IPS-18c (cell line): ENCODE measurements at regions not wholly inside any gene's neighbourhood (a gene's known extent, or its start where the extent isn't known, plus 50 kb on each side); places are given as distances from the start of the nearest gene placed in this dataset.
"Not testable (repeated sequence)": the region's sequence is repeated elsewhere in the genome, so short reads cannot be mapped to it uniquely, and the experiment has no call there.

Experiments used
- H3K4me3 ChIP-seq: 2 replicates; pipeline ENCODE4 v1.7.0; 2013; ENCODE audit warnings: low read depth, mild to moderate bottlenecking, low read length, moderate library complexity; ENCODE audit not compliant: insufficient read depth
- H3K9me3 ChIP-seq: one replicate; pipeline ENCODE4 v1.6.1; 2013; ENCODE audit warnings: mild to moderate bottlenecking, low read length, moderate library complexity; ENCODE audit not compliant: control insufficient read depth, insufficient read depth

- Histone ChIP-seq H3K4me3 (no peak overlapping the region), H3K9me3 (no peaks in the 10 kb centered on the region)
Measured at GRCh38 chr13:58667096-58667495, 1035.6 kb downstream of the PCDH17 start.

GRCh38 chr13:58680115-58680514 lies 1048.6 kb downstream of the PCDH17 start:
- H3K4me3 ChIP-seq = no peak overlapping the region
- H3K9me3 ChIP-seq = no peaks in the 10 kb centered on the region

GRCh38 chr13:58682616-58683015 lies 1051.1 kb downstream of the PCDH17 start:
- Histone ChIP-seq H3K9me3 (no peaks in the 10 kb centered on the region), H3K4me3 (no peak overlapping the region)

- no peaks in the 10 kb centered on the region for H3K9me3 ChIP-seq
- no peak overlapping the region for H3K4me3 ChIP-seq
Measured at GRCh38 chr13:58687148-58687547, 1055.6 kb downstream of the PCDH17 start.

- Histone ChIP-seq H3K4me3 (no peak overlapping the region), H3K9me3 (no peaks in the 10 kb centered on the region)
Measured at GRCh38 chr13:58698531-58698930, 1067.0 kb downstream of the PCDH17 start.

- Histone ChIP-seq H3K9me3 (no peaks in the 10 kb centered on the region), H3K4me3 (no peak overlapping the region)
Measured at GRCh38 chr13:58704953-58705352, 1073.4 kb downstream of the PCDH17 start.

GRCh38 chr13:58706421-58706820 lies 1074.9 kb downstream of the PCDH17 start:
- no peaks in the 10 kb centered on the region for H3K9me3 ChIP-seq
- H3K4me3 ChIP-seq = no peak overlapping the region

- no peaks in the 10 kb centered on the region for H3K9me3 ChIP-seq
- H3K4me3 ChIP-seq = no peak overlapping the region
Measured at GRCh38 chr13:58712191-58712590, 1080.6 kb downstream of the PCDH17 start.

GRCh38 chr13:58714016-58714415 lies 1082.5 kb downstream of the PCDH17 start:
- not testable (repeated sequence) for H3K4me3 ChIP-seq, H3K9me3 ChIP-seq

GRCh38 chr13:58721273-58721672 lies 1089.7 kb downstream of the PCDH17 start:
- Histone ChIP-seq H3K4me3 (no peak overlapping the region), H3K9me3 (no peaks in the 10 kb centered on the region)

- Histone ChIP-seq H3K9me3 (no peaks in the 10 kb centered on the region), H3K4me3 (no peak overlapping the region)
Measured at GRCh38 chr13:58728126-58728525, 1096.6 kb downstream of the PCDH17 start.

GRCh38 chr13:58729361-58729760 lies 1097.8 kb downstream of the PCDH17 start:
- H3K9me3 ChIP-seq = no peaks in the 10 kb centered on the region

GRCh38 chr13:58744686-58745085 lies 1113.1 kb downstream of the PCDH17 start:
- Histone ChIP-seq H3K4me3 (no peak overlapping the region), H3K9me3 (no peaks in the 10 kb centered on the region)

More at GRCh38 chr13:58729361-58729760, 1097.8 kb downstream of the PCDH17 start:
- no peak overlapping the region for H3K4me3 ChIP-seq

- Histone ChIP-seq H3K4me3 (no peak overlapping the region), H3K9me3 (no peaks in the 10 kb centered on the region)
Measured at GRCh38 chr13:58767566-58767965, 1136.0 kb downstream of the PCDH17 start.

GRCh38 chr13:58773280-58773859 lies 1141.8 kb downstream of the PCDH17 start:
- H3K4me3 ChIP-seq = no peak overlapping the region
- no peaks in the 10 kb centered on the region for H3K9me3 ChIP-seq

- no peaks in the 10 kb centered on the region for H3K9me3 ChIP-seq
- H3K4me3 ChIP-seq = no peak overlapping the region
Measured at GRCh38 chr13:58782736-58783135, 1151.2 kb downstream of the PCDH17 start.

- Histone ChIP-seq H3K4me3 (no peak overlapping the region), H3K9me3 (no peaks in the 10 kb centered on the region)
Measured at GRCh38 chr13:58792854-58793253, 1161.3 kb downstream of the PCDH17 start.

- Histone ChIP-seq H3K4me3 (no peak overlapping the region), H3K9me3 (no peaks in the 10 kb centered on the region)
Measured at GRCh38 chr13:58795715-58796114, 1164.2 kb downstream of the PCDH17 start.

GRCh38 chr13:58804832-58805231 lies 1173.3 kb downstream of the PCDH17 start:
- no peaks in the 10 kb centered on the region for H3K9me3 ChIP-seq

More at GRCh38 chr13:58804832-58805231, 1173.3 kb downstream of the PCDH17 start:
- no peak overlapping the region for H3K4me3 ChIP-seq
